C4-2B (cell line): ENCODE measurements at regions not wholly inside any gene's neighbourhood (a gene's known extent, or its start where the extent isn't known, plus 50 kb on each side); places are given as distances from the start of the nearest gene placed in this dataset.

ENCODE experiments used
- H3K27ac ChIP-seq: fragments of 450-650 bp; 2 replicates; pipeline ENCODE4 v1.5.1; 2017
- CTCF ChIP-seq: fragments of 450-650 bp; conservative IDR thresholded peaks from 2 replicates; pipeline ENCODE4 v1.5.1; 2017; ENCODE audit warnings: mild to moderate bottlenecking
- ZFX ChIP-seq: fragments of 450-650 bp; IDR thresholded peaks from 2 replicates; pipeline ENCODE4 v1.6.1; 2017

- no peak overlapping the region for H3K27ac ChIP-seq
- TF ChIP-seq ZFX (no peak), CTCF (no peak)
Observed at GRCh38 chr7:137086896-137087295, 218.4 kb downstream of the CHRM2 start.

- H3K27ac ChIP-seq, result no peak overlapping the region
Observed at GRCh38 chr7:137084607-137085380, 216.3 kb downstream of the CHRM2 start.

GRCh38 chr7:137082391-137082790 lies 213.9 kb downstream of the CHRM2 start:
- H3K27ac ChIP-seq, result no peak overlapping the region
- TF ChIP-seq ZFX, result no peak
- no peak for TF ChIP-seq CTCF

More at GRCh38 chr7:137084607-137085380, 216.3 kb downstream of the CHRM2 start:
- TF ChIP-seq ZFX (no peak), CTCF (no peak)

- H3K27ac ChIP-seq, result no peak overlapping the region
- TF ChIP-seq ZFX, result no peak
- TF ChIP-seq CTCF, result no peak
Observed at GRCh38 chr7:137081321-137082093, 213.1 kb downstream of the CHRM2 start.

GRCh38 chr7:137080516-137081203 lies 212.2 kb downstream of the CHRM2 start:
- TF ChIP-seq ZFX, result no peak
- TF ChIP-seq CTCF, result no peak
- H3K27ac ChIP-seq, result no peak overlapping the region

DNA sequence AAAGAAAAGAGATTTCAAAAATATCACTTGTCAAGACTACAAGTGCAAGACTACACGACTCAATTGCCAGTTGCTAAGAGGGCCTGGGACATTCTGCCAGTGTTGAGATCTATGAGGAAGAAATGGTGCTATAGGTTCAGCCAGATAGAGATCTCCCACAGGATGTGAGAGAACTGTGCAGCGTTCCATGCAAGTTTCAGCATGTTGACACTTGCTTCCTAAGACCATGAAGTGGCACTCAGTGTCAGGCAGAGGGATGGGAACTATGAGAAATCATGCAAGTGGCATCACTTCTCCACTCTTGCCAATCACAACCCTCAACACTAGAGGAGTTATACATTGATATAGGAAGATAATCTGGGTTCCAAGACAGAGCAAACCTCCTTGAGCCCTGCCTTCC lies 210.3 kb downstream of the CHRM2 start:
- TF ChIP-seq ZFX, result no peak
- no peak for TF ChIP-seq CTCF
- no peak overlapping the region for H3K27ac ChIP-seq

DNA sequence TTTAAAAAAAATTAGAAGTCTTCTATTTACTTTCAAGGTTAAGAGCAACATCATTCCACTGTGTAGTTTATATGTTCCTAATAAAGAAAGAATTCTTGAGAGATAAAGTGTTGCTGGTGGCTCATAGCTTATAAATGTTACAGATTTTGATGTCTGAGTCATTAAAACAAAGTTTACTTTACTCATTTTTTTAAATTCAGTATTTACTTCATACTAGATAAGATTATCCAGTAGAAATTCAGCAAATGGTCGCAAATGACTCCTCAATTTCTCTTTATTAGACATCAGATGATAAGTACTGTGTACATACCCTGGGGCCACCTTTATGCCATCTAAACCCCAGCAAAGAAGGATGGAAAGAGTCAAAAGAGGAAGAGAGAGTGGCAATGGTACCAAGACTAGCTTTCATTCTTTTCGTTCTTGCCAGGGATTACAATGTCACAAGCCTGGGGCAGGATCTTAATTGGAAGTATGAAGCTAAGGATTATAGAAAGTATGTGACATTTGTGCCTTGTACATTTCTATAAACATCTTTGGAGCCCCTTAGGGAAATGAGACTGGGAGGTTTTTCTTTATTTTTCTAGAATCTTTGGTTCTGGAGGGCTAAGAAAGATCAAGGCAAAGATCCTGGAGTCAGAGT lies 206.1 kb downstream of the CHRM2 start:
- TF ChIP-seq ZFX (no peak), CTCF (no peak)
- no peak overlapping the region for H3K27ac ChIP-seq
